Activated CD4-positive, alpha-beta T cell treated with anti-CD3 and anti-CD28 coated beads, Interleukin-2, amount 50 U/mL, for 16 hours (primary cell): ENCODE measurements at regions not wholly inside any gene's neighbourhood (a gene's known extent, or its start where the extent isn't known, plus 50 kb on each side); places are given as distances from the start of the nearest gene placed in this dataset.

Experiments
- DNase-seq: peaks from one replicate; pipeline ENCODE4 v3.0.0-alpha.2; 2020

DNA sequence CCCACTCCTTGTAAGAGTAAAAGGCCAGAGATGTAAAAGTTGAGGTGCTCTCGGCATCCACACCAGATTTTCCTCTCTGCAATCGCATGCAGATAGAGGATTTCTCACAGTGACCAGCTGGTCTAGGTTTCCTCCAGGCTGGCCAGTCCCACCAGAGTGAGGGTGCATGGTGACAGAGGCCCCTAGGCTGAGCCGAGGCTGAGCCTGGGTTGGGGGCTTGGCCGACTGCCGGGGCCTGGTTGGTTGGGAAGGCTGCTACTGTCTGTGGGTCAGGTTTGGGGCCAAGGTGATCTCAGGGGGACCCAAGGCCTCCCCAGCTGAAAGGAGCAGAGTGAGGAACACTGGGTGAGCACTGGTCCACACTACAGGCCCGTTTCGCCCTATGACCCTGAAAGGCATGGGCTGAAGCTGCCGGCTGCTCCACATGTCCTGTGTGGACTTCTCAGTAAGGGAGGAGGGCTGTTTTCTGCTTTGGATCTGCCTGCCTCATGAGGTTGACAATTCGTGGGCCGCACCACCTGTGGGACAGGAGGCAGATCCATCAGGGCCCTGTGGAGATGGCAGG is 400.8 kb upstream of the IRX4 start:
- no peak for DNase-seq

DNA sequence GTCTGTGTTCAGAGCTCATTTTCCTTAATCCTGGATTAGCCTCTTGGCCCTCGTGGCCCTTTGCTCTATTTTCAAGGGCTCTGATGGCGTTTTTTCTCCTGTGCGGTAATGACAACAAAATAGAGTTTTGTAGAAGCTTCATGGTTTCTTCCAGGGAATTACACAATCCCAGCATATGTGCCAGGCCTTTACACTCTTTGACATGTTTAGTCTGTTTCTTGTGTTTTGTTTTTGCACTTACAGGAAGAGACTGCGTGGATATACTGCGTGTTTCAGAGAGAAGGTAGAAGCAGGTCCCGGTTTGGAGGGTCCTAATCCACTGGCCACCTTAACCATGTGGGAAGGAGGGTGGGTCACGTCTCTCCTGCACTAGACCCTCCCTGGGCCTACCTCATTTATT is 400.2 kb upstream of the IRX4 start:
- DNase-seq = no peak

GRCh38 chr5:2282034-2282690 is 399.4 kb upstream of the IRX4 start:
- DNase-seq = no peak

DNA sequence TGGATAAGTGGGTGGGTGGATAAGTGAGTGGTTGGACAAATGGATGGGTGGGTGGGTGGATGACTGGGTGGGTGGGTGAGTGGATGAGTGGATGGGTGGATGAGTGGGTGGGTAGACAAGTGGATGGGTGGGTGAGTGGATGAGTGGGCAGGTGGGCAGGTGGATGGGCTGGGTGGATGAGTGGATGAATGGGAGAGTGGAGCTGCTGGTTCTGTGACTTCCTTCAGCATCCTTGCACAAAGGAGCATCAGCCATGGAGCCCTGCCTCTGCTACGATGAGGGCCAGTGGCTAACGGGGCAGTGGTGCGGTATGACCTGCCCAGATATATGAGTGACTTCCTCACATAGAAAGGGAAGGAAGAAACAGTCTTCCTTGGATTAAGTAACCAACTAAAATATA is 398.7 kb upstream of the IRX4 start:
- no peak for DNase-seq

DNA sequence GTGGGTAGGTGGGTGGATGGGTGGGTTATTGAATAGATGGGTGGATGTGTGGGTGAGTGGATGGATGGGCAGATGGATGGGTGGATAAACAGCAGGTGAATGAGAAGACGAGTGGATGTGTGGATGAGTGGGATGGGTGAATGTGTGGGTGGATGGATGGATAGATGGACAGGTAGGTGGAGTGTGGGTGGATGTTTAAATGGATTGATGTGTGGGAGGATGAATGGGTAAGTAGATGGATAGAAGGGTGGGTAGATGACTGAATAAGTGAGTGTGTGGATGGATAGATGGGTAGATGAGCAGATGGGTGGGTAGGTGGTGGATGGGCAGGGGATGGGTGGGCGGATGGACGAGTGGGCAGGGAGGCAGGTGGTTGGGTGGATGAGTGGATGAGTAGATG is 397.6 kb upstream of the IRX4 start:
- DNase-seq = no peak

GRCh38 chr5:2278825-2279456 is 396.2 kb upstream of the IRX4 start:
- DNase-seq = no peak

DNA sequence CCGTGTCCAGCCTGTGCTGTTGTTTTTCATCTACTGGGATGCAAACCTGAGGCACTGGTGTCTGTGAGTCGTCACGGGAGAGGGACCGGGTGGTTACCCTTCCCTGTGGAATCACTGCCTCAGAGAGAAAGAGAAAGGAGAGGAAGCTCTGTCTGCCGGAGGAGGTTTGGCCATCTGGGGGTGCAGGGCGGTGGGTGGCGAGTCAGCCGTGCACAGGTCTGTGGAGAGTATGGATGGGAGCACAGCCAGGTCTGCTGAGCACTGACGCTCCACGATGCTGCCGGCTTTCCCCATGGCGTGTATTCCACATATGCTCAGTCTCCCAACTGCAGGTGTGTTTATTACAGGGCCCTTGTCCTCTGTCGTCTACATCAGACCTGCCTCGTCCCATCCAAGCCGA is 395.2 kb upstream of the IRX4 start:
- DNase-seq = no peak

DNA sequence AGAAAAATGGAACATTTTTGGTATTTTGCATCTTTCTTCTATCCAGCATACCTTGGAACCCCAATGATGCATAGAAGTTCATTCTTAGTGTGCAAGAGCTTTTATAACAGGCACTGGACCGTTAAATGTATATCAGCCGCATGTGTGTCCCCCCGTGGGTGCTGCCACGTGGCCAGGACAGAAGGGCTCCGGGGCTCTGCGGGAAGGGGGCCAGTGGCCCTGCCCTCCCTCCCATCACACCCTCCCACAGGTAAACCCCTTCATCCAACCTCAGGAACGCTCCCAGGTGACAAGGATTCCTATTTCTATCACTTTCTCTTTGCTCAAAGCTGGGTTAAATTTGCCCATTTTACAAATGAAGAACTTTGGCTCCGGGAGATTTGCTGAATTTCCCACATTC is 393.4 kb upstream of the IRX4 start:
- DNase-seq = no peak

- no peak for DNase-seq
These were observed 390.0 kb upstream of the IRX4 start for GRCh38 chr5:2272755-2273154.

DNA sequence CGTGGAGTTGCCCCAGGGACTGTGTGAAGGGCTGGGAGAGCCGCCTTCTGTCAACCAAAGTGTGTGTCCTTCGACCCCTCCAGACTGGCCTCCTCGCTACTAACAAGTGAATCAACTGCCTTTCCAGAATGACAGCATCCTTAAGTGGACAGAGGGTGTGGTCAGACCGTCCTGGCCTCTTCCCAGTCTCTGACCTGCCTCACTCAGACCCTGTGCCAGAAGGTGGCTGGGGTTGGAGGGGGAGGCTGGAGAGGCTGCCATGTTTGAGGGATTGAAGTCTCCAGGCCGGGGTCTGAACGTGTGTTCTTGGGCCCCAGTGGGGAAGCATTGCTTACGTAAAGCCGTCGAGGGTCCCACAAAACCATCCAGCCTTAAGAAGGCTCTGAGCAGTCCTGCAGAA is 389.3 kb upstream of the IRX4 start:
- DNase-seq = no peak

DNA sequence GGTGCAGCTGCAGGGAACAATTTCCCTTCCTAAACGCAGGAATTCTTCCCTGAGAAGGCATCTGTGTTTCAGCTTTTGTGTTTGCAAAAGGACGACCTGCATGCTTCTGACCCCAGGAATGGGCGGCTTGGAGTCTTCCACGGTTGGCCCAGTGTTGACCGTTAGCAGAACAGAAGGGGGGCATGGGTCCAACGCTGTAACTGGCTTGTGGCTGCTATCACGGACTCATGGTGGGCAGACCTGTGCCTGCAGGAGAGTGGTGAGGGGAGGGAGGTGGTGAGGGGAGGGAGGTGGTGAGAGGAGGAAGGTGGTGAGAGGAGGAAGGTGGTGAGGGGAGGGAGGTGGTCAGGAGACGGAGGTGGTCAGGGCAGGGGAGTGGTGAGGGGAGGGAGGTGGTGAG is 388.6 kb upstream of the IRX4 start:
- no peak for DNase-seq

DNA sequence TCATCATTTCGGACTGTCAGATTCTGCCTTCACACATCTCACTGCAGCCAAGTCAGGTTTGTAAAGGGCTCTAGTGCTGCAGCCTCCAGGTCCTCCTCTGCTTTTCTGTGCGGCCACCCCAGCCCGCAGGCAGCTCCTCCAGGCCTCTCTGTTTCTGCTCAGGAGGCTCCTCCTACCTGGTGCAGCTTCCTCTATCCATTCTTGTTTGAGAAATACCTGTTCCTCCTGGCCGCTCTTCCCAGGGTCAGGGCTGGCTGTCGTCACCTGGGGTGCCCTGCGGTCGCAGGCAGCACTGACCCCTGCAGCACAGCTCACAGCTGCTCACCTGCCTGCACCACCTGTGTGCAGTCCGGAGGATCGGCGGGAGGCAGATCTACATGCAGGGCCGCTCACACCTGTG is 387.7 kb upstream of the IRX4 start:
- DNase-seq = no peak

DNA sequence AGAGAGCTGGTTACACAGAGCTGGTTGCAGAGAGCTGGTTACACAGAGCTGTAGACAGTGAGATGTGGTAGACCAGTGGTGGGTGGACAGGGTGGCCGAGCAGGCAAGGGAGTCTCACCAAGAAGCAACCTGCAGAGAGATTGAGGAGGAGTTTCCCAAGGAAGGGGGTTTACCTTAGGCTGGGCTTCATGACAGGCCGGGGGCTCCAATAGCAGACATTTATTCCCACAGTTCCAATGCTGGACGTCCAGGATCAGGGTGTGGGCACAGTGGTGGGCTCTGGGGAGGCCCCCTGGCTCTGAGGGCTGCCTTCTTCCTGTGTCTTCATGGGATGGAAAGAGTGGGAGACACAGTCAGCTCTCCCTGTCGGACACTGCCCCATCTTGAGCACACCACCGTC is 386.9 kb upstream of the IRX4 start:
- no peak for DNase-seq

GRCh38 chr5:2267991-2268390 is 385.3 kb upstream of the IRX4 start:
- no peak for DNase-seq

- no peak for DNase-seq
These were observed 384.0 kb upstream of the IRX4 start for GRCh38 chr5:2266641-2267240.

- no peak for DNase-seq
These were observed 382.6 kb upstream of the IRX4 start for GRCh38 chr5:2265341-2265740.

GRCh38 chr5:2263763-2264162 is 381.0 kb upstream of the IRX4 start:
- DNase-seq = no peak

DNA sequence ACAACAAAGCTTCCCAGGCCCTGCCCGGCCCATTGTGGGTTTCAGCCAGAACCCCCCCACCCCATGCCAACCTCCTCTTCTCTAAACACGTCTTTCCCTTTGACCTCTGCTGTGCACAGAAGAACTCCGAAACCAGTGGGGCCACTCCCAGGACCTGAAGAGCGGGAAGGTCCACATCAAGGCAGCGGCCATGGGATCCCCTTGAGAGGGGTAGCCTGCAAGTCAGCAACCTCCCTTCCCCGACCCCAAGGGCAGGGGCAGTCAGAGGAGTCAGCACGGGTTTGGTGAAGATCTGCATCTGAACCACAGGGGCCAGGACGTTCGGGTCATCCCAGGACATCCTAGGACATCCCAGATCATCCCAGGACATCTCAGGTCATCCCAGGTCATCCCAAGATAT is 379.9 kb upstream of the IRX4 start:
- no peak for DNase-seq

- DNase-seq = no peak
These were observed 378.4 kb upstream of the IRX4 start for GRCh38 chr5:2261004-2261703.

GRCh38 chr5:2260211-2261003 is 377.7 kb upstream of the IRX4 start:
- no peak for DNase-seq

DNA sequence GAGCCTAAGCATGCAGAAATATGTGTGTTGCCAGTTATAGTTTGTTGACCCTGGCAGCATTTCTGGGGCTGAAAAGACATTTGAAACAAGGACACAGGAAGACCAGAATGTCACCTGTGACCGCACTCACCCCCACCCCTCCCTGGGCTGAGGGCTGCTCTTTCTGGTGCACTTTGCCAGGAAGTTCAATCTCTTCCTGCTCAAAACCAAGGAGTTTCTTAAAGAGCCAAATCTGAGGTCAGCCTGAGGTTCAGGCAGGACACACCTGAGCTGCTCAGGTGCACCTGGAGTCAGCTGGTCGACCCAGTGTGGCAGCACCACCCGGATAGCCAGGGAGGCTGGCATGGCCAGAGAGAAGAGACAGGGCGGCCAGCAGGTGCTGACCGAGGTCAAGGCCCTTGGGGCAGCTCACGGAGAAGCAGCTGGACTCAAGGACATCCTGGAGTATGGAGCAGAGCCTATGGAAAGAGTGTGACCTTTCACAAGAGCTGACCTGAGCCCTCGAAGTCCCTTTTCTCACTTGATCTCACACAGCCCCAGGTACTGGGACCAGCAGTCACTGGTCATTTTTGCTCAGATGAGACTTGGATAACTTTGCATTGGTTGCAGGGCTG is 376.9 kb upstream of the IRX4 start:
- DNase-seq = no peak

DNA sequence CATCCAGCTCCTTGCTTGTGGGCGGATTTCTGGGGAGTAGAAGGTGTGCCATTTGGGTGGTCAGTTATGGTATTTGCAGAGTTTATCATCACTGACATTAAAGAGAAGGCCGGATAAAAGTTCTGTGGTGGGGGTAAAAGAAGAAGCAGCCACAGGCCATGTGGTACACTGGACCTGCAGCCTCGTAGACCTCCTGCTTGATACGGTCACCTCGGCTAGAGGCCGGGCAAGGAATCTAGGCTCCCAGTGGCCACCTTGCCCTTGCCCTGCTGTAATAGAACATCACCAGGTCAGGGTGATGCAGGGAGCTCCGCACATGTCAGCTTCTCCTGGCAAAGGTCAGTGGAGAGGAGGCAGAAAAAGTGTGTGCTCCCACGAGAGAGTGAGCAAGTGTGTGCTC is 376.1 kb upstream of the IRX4 start:
- DNase-seq = no peak
